Memory B cell (primary cell): ENCODE measurements at regions not wholly inside any gene's neighbourhood (a gene's known extent, or its start where the extent isn't known, plus 50 kb on each side); places are given as distances from the start of the nearest gene placed in this dataset.
"Not testable (repeated sequence)": the region's sequence is repeated elsewhere in the genome, so short reads cannot be mapped to it uniquely, and the experiment has no call there.

Source experiments
- ATAC-seq: fragments of 150-1000 bp; cut with Tn5 transposase; 2 replicates; pipeline ENCODE4 v1.10.0; 2021; ENCODE audit warnings: low read depth, mild to moderate bottlenecking, moderate library complexity
- DNase-seq, 2 donors: peaks; one replicate each; pipeline ENCODE4 v3.0.0; 2022; ENCODE audit warnings: low spot score in 2 of 2
- H3K27ac Mint-ChIP-seq: one replicate; pipeline ENCODE4 v1.8.0; 2022; ENCODE audit warnings: mild to moderate bottlenecking, moderate library complexity, mixed read lengths
- H3K27me3 Mint-ChIP-seq: one replicate; pipeline ENCODE4 v1.8.0; 2022; ENCODE audit warnings: mixed read lengths
- H3K36me3 Mint-ChIP-seq: one replicate; pipeline ENCODE4 v1.8.0; 2022; ENCODE audit warnings: mild to moderate bottlenecking, mixed read lengths
- H3K4me1 Mint-ChIP-seq: one replicate; pipeline ENCODE4 v1.8.0; 2022; ENCODE audit warnings: mixed read lengths
- H3K4me3 Mint-ChIP-seq: one replicate; pipeline ENCODE4 v1.8.0; 2022; ENCODE audit warnings: mild to moderate bottlenecking, moderate library complexity, mixed read lengths
- H3K9me3 Mint-ChIP-seq: one replicate; pipeline ENCODE4 v1.8.0; 2022; ENCODE audit warnings: mixed read lengths

DNA sequence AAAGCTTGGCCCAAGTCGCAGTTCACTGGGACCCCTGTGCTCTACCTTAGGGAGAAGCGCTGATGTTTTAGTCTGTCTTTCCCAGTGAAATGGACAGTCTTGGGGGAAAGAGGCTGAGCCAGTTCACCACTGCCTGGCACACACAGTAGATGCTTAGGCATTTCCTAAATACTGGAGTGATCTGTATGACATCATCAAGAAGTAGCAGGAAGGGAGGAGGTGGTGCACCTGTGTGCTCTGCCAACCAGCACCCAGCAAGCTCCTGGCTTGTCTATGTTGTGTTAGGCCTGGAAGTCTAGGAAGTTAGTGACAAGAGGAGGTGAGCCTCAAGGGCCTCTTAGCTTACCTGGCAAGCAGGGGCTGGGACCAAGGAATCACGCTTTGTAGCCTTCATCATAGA is 158.2 kb upstream of the NFIA start:
- DNase-seq (no peak), ATAC-seq (no peak)
- H3K4me3 Mint-ChIP-seq = no peak overlapping the region
- no peaks in the 10 kb centered on the region for H3K4me1 Mint-ChIP-seq
- H3K36me3 Mint-ChIP-seq = no peaks in the 10 kb centered on the region
- H3K27me3 Mint-ChIP-seq = peaks cover 5% of the 10 kb centered on the region
- H3K9me3 Mint-ChIP-seq = peaks cover 1% of the 10 kb centered on the region
- no peak overlapping the region for H3K27ac Mint-ChIP-seq

DNA sequence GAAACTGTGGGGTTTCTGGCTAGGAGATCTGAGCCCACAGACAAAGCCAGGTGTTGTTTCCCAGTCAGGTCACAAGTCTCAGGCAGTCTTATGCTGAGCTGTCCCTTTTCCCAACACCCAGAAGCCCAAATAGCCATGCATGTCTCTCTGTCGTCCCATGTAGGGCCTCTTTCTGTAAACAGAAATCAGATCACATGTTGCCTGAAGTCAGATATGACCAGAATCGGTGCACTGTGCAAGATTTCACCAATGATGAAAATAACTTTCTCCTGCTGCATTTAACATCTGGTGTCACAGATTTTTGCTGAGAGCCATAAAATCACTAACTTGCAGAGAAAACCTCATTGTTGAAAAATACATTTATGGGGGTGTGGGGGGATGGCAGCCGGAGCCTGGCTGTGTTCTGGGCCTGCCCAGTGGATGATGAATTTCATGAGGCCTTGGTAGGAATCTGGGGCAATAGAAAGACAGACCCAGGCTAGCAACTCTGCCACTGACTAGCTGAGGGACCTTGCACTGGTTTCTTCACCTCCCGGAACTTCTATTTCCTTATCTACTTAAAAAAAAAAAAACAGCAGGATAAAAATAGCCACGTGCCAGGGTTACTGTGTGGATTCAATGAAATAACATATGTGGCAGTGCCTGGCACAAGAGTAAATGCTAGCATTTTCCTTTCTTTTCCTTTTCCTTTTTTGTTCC is 158.8 kb upstream of the NFIA start:
- ATAC-seq = no peak
- no peak for DNase-seq
- H3K36me3 Mint-ChIP-seq = no peaks in the 10 kb centered on the region
- H3K4me3 Mint-ChIP-seq = no peak overlapping the region
- peaks cover 1% of the 10 kb centered on the region for H3K9me3 Mint-ChIP-seq
- H3K4me1 Mint-ChIP-seq = no peaks in the 10 kb centered on the region
- peaks cover 5% of the 10 kb centered on the region for H3K27me3 Mint-ChIP-seq
- H3K27ac Mint-ChIP-seq = no peak overlapping the region

DNA sequence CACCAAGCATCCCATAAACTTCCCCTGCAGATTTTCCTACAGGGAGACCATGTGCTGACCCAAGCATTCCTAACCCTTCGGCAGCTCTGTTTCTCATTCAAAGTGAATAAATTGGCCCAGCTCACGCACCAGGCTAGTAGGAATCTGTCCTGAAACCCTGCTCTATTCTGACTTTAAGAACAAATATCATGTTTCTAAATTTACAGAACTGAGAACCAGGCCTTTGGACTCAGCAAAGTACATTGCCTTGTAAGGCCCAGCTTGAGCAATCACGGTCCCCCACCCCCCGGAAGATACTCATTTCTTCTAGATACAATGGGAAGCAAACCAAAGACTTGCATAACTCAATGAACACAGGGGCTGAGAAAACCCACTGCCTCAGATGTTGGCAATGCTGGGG is 160.1 kb upstream of the NFIA start:
- H3K36me3 Mint-ChIP-seq = no peaks in the 10 kb centered on the region
- peaks cover 1% of the 10 kb centered on the region for H3K9me3 Mint-ChIP-seq
- ATAC-seq (no peak), DNase-seq (no peak)
- no peak overlapping the region for H3K4me3 Mint-ChIP-seq
- H3K4me1 Mint-ChIP-seq = no peaks in the 10 kb centered on the region
- no peak overlapping the region for H3K27ac Mint-ChIP-seq
- H3K27me3 Mint-ChIP-seq = peaks cover 8% of the 10 kb centered on the region

DNA sequence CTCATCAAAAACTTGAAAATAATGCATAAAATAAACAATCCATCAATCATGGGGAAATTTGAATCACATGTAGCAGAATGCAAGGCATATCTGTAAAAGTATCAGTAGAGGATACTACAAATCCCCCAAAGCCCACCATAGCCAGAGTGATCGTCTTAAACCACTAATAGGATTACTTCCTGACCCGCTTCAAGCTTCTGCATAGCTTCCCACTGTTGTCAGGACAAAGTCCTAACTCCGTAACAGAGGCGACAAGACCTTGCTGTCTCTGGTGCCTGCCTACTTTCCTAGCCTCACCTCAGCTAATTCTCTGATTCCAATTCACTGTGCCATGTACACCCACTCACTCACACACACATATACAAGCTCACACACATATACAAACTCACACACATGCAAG is 161.2 kb upstream of the NFIA start:
- ATAC-seq (no peak), DNase-seq (no peak)
- peaks cover 1% of the 10 kb centered on the region for H3K9me3 Mint-ChIP-seq
- no peak overlapping the region for H3K4me3 Mint-ChIP-seq
- no peak overlapping the region for H3K27ac Mint-ChIP-seq
- peaks cover 8% of the 10 kb centered on the region for H3K27me3 Mint-ChIP-seq
- no peaks in the 10 kb centered on the region for H3K4me1 Mint-ChIP-seq
- H3K36me3 Mint-ChIP-seq = no peaks in the 10 kb centered on the region

DNA sequence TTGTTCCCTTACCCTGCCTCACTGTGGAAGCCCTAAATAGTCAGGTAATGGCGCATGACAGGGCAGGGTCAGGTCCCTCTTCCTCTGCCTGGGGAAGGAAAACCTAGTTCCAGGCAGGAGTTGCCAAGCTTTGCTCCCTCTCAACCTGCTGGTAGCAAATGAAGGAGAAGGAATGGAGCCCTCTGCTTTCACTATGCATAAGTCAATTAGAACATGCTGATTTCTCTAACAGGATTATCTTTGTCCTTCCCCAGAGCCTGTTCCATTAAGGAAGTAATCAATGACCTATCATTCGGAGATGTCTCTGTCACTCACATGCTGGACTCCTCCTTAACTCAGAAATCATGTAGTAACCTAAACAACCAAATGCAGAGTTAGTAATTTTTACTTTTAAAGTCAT is 161.8 kb upstream of the NFIA start:
- Mint-ChIP-seq H3K27me3 (peaks cover 8% of the 10 kb centered on the region), H3K4me3 (no peak overlapping the region), H3K36me3 (no peaks in the 10 kb centered on the region), H3K4me1 (no peaks in the 10 kb centered on the region), H3K9me3 (peaks cover 1% of the 10 kb centered on the region), H3K27ac (no peak overlapping the region)
- DNase-seq = no peak
- no peak for ATAC-seq

DNA sequence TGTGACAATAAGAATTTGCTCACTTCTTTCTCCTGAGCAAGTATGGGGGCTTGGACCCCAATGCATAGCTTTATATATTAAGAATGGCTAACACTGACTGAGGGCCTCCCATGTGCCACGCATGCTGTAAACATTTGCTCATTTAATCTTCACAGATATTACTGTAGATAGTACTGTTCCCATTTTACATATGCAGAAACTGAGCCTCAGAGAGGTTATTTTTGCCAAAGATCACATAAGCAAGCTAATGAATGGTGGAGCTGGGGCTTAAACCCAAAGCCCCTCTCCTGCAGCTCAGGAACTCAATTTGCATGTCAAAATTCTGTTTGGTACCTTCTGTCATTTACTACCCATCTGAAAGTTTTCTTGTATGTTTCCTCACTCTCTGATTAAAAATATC is 163.5 kb upstream of the NFIA start:
- Mint-ChIP-seq H3K4me1 (no peaks in the 10 kb centered on the region), H3K27ac (no peak overlapping the region), H3K36me3 (no peaks in the 10 kb centered on the region), H3K4me3 (no peak overlapping the region), H3K9me3 (peaks cover 1% of the 10 kb centered on the region), H3K27me3 (peaks cover 8% of the 10 kb centered on the region)
- DNase-seq (no peak), ATAC-seq (no peak)

DNA sequence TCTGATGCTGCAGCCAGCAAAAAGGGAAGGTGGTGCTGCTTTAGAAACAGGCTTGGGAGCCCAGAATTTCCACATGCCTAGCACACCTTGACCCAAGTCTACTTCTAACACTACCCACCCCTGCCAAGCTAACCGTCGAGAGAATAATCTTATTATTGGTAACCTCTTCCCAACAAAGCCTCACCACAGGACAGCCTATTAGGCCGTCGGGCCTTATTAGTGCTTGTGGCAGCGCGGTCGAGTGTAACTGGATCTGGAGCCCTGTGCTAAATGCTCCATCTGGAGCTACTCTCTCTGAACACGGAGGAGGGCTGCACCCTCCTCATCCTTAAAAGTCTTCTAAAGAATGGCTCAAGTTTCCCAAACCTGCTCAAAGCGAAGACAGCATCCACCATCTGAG is 165.5 kb upstream of the NFIA start:
- Mint-ChIP-seq H3K9me3 (peaks cover 1% of the 10 kb centered on the region), H3K27me3 (peaks cover 9% of the 10 kb centered on the region), H3K4me3 (no peak overlapping the region), H3K36me3 (no peaks in the 10 kb centered on the region), H3K4me1 (no peaks in the 10 kb centered on the region), H3K27ac (no peak overlapping the region)
- DNase-seq (no peak), ATAC-seq (no peak)

DNA sequence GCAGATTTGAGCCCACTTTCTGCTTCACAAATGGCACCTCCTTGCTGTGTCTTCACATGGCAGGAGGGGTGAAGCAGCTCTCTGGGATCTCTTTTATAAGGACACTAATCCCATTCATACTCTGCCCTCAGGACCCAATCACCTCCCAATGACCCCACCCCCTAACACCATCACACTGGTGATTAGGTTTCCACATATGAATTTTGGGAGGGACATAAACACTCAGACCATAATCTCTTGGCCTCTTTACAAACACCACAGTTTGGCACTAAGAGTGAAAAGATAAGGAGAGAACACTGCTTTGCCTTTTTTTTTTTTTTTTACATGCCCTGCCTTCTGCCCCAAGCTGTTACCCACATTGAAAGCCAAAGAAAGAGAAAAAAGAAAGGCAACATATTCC is 166.2 kb upstream of the NFIA start:
- no peaks in the 10 kb centered on the region for H3K4me1 Mint-ChIP-seq
- no peak for DNase-seq
- H3K27ac Mint-ChIP-seq = no peak overlapping the region
- no peak overlapping the region for H3K4me3 Mint-ChIP-seq
- H3K27me3 Mint-ChIP-seq = peaks cover 11% of the 10 kb centered on the region
- H3K36me3 Mint-ChIP-seq = no peaks in the 10 kb centered on the region
- ATAC-seq = no peak
- peaks cover 1% of the 10 kb centered on the region for H3K9me3 Mint-ChIP-seq

DNA sequence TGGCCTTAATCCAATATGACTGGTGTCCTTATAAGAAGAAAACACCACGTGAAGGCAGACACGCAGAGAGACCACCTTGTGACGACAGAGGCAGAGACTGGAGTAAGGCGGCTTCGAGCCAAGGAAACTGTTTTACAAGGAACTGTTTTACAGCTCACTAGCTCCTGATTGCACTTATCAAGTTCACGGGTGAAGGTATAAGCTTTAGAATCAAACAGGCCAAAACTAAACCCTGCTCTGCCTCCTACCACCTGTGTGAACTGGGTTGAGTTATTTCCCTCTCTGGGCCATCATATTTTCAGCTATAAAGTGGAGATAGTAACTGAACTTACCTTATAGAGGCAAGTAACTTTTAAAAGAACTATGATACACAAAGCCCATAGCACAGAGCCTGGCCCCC is 166.9 kb upstream of the NFIA start:
- Mint-ChIP-seq H3K36me3 (no peaks in the 10 kb centered on the region), H3K9me3 (peaks cover 4% of the 10 kb centered on the region), H3K4me3 (no peak overlapping the region), H3K4me1 (no peaks in the 10 kb centered on the region), H3K27ac (no peak overlapping the region), H3K27me3 (peaks cover 11% of the 10 kb centered on the region)
- DNase-seq = no peak
- ATAC-seq = no peak

DNA sequence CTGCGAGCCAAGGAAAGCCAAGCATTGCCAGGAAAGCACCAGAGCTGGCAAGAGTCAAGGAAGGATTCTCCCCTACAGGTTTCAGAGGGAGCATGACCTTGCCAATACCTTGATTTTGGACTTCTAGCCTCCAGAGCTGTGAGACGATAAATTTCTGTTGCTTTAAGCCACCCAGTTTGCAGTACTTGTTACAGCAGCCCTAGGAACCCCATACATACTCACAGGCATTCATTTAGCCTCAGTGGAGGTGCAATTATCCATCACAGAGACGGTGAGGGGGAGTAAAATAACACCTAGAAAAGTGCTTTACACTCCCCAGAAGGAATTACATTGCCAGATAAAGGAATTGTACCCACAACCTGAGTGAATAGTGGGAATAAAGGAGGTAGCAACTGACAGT is 167.4 kb upstream of the NFIA start:
- ATAC-seq (no peak), DNase-seq (no peak)
- H3K4me3 Mint-ChIP-seq = no peak overlapping the region
- peaks cover 4% of the 10 kb centered on the region for H3K9me3 Mint-ChIP-seq
- H3K36me3 Mint-ChIP-seq = no peaks in the 10 kb centered on the region
- peaks cover 11% of the 10 kb centered on the region for H3K27me3 Mint-ChIP-seq
- no peaks in the 10 kb centered on the region for H3K4me1 Mint-ChIP-seq
- H3K27ac Mint-ChIP-seq = no peak overlapping the region

DNA sequence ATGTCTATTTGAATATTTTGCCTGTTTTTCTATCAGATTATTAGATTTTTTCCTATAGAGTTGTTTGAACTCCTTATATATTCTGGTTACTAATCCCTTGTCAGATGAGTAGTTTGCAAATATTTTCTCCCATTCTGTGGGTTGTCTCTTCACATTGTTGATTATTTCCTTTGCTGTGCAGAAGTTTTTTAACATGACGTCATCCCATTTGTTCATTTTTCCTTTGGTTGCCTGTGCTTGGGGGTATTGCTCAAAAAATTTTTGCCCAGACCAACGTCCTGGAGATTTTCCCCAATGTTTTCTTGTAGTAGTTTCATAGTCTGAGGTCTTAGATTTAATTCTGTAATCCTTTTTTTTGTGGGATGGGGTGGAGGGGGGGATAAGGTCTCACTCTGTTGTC is 168.7 kb upstream of the NFIA start:
- not testable (repeated sequence) for H3K27me3 Mint-ChIP-seq, H3K4me1 Mint-ChIP-seq, H3K4me3 Mint-ChIP-seq, H3K27ac Mint-ChIP-seq, DNase-seq, H3K9me3 Mint-ChIP-seq, H3K36me3 Mint-ChIP-seq, ATAC-seq

DNA sequence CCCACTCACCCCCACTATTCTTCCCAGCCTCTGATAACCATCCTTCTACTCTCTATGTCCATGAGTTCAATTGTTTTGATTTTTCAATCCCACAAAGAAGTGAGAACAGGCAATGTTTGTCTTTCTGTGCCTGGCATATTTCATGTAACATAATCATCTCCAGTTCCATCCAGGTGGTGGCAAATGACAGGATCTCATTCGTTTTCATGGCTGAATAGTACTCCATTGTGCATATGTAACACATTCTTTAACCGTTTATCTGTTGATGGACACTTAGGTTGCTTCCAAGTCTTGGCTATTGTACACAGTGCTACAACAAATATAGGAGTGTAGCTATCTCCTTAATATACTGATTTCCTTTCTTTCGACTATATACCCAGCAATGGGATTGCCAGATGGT is 169.3 kb upstream of the NFIA start:
- peaks cover 9% of the 10 kb centered on the region for H3K27me3 Mint-ChIP-seq
- H3K4me1 Mint-ChIP-seq = no peaks in the 10 kb centered on the region
- no peak overlapping the region for H3K27ac Mint-ChIP-seq
- no peak overlapping the region for H3K4me3 Mint-ChIP-seq
- peaks cover 3% of the 10 kb centered on the region for H3K9me3 Mint-ChIP-seq
- no peak for DNase-seq
- ATAC-seq = no peak
- no peaks in the 10 kb centered on the region for H3K36me3 Mint-ChIP-seq

DNA sequence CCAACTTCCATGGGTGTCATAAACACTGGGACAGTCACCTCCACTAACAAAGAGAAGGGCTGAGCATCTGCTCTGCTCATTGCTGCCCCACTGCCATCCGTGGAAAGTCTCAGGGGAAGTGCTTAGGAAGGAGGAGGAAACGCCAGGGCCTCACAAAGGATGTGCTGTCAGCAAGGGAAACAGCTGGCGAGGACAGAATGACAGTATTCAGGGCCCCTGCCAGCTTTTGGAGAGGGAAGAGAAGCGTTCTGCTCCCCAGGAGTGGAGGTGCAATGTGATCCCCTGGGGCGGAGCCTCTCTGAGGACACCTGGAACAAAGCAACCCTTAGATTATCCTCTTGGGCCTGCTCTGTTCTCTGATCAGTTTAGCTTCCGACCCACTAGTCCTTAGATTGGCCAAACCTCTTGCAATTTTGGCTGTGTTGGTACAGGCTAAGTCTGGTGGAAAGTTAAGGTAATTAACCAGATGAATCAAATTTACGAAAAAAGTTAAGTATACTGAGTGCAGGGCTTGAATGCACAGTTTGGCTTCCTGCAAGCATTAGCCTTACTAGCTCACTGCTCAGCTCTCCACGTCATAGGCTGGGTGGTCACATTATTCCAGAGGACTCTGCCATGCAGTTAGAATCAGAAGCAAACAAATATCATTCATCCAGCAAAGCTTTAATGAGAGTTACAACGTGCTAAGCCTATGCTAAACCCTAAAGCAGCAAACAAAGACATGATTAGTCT is 170.2 kb upstream of the NFIA start:
- Mint-ChIP-seq H3K27ac (no peak overlapping the region), H3K27me3 (peaks cover 7% of the 10 kb centered on the region), H3K4me1 (no peaks in the 10 kb centered on the region), H3K36me3 (no peaks in the 10 kb centered on the region), H3K9me3 (peaks cover 3% of the 10 kb centered on the region), H3K4me3 (no peak overlapping the region)
- no peak for ATAC-seq
- no peak for DNase-seq

DNA sequence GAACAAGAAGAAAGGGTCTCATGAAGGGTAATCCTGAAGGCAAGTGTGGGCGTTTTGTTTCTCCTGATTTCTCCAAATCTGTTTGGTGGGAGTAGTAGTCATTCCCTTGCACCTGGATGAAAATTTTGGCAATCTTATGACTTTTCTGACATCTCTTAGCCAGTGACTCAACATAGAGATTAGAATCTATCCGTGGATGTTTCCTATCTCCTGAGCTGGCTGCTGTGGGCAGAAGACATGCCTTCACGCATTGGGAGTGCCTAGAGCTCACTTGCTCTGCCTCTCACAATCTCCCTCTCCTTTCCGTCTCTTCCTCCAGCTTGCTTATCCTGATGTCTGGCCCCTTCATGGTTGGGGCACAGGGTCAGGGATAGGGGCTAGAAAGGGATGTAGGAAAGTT is 174.2 kb upstream of the NFIA start:
- Mint-ChIP-seq H3K27me3 (peaks cover 4% of the 10 kb centered on the region), H3K27ac (no peak overlapping the region), H3K9me3 (peaks cover 3% of the 10 kb centered on the region), H3K4me1 (no peaks in the 10 kb centered on the region), H3K4me3 (no peak overlapping the region), H3K36me3 (no peaks in the 10 kb centered on the region)
- ATAC-seq = no peak
- DNase-seq = no peak

DNA sequence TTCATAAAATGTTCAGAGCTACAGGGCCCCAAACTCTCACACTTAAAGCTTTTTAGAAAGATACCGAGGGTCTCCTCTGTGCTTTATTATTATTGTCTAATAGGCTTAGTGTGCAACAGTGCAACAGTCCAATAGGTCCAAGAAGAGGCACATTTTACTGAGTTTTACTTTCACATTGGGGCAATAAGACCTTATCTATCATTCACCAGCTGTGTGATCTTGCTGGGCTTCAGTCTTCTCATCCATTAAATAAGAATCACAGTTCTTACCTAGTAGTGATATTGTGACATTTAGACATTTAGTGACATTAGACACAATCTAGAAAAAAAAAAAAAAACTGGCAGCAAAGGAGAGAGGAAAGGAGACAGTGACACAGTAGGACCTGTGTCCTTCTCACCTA is 175.8 kb upstream of the NFIA start:
- Mint-ChIP-seq H3K9me3 (peaks cover 3% of the 10 kb centered on the region), H3K27me3 (peaks cover 2% of the 10 kb centered on the region), H3K4me3 (no peak overlapping the region), H3K4me1 (no peaks in the 10 kb centered on the region), H3K27ac (no peak overlapping the region), H3K36me3 (no peaks in the 10 kb centered on the region)
- DNase-seq = no peak
- ATAC-seq = no peak
